Peyer's patch (tissue), 4 donors: ENCODE measurements at regions not wholly inside any gene's neighbourhood (a gene's known extent, or its start where the extent isn't known, plus 50 kb on each side); places are given as distances from the start of the nearest gene placed in this dataset.

Experiments
- POLR2A ChIP-seq, 2 donors: fragments of 450-650 bp; IDR thresholded peaks; one replicate each; pipeline ENCODE4 v1.5.1; 2017; ENCODE audit warnings: antibody characterized with exemption in 2 of 2, mild to moderate bottlenecking in 2 of 2, moderate library complexity in 2 of 2
- TF ChIP-seq, protein P1 (sequence below), 6 experiments: fragments of 450-650 bp in 4 of 6; fragments of 200-600 bp in 2 of 6; sonication (generic) in 1 of 6; IDR thresholded peaks; one replicate each; pipeline ENCODE4 v1.5.1; 2017 to 2019; ENCODE audit warnings: antibody characterized with exemption in 6 of 6, mild to moderate bottlenecking in 3 of 6, moderate library complexity in 1 of 6

DNA sequence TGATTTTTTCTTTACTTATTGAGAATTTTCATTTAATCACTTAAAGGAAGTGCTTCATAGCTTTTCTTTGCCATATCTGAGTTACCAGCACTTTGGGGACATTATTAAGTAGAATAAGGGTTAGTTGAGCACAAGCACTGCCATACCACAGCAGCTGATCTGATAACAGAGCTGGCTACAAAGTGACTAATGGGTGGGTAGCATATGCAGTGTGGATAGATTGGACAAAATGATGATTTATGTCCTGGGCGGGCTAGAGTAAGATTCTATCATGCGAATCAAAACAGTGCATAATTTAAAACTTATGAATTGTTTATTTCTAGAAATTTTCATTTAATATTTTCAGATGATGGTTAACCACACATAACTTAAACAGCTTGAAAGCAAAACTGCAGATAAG, 102.2 kb upstream of the SNX7 start:
- TF ChIP-seq, protein P1, sequence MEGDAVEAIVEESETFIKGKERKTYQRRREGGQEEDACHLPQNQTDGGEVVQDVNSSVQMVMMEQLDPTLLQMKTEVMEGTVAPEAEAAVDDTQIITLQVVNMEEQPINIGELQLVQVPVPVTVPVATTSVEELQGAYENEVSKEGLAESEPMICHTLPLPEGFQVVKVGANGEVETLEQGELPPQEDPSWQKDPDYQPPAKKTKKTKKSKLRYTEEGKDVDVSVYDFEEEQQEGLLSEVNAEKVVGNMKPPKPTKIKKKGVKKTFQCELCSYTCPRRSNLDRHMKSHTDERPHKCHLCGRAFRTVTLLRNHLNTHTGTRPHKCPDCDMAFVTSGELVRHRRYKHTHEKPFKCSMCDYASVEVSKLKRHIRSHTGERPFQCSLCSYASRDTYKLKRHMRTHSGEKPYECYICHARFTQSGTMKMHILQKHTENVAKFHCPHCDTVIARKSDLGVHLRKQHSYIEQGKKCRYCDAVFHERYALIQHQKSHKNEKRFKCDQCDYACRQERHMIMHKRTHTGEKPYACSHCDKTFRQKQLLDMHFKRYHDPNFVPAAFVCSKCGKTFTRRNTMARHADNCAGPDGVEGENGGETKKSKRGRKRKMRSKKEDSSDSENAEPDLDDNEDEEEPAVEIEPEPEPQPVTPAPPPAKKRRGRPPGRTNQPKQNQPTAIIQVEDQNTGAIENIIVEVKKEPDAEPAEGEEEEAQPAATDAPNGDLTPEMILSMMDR (IDR thresholded peaks at IDR 0.05): no peak
- TF ChIP-seq POLR2A (IDR thresholded peaks at IDR 0.05): no peak
